Upper lobe of left lung (tissue), 4 donors: ENCODE measurements at regions not wholly inside any gene's neighbourhood (a gene's known extent, or its start where the extent isn't known, plus 50 kb on each side); places are given as distances from the start of the nearest gene placed in this dataset.

Source experiments
- EP300 ChIP-seq, 4 donors: sonication (generic); formaldehyde crosslinking; IDR thresholded peaks; one replicate each; pipeline ENCODE4 v1.5.1; 2017; ENCODE audit warnings: antibody characterized with exemption in 4 of 4, control low read depth in 2 of 4
- POLR2A ChIP-seq, 4 donors: fragments of 450-650 bp; IDR thresholded peaks; one replicate each; pipeline ENCODE4 v1.5.1; 2016 to 2017; ENCODE audit warnings: antibody characterized with exemption in 4 of 4, mild to moderate bottlenecking in 2 of 4
- TF ChIP-seq, protein P1 (sequence below), 6 experiments: fragments of 450-650 bp in 4 of 6; fragments of 200-600 bp in 2 of 6; sonication (generic) in 2 of 6; IDR thresholded peaks; one replicate each; pipeline ENCODE4 v1.5.1; 2016 to 2019; ENCODE audit warnings: antibody characterized with exemption in 6 of 6

- TF ChIP-seq, protein P1, sequence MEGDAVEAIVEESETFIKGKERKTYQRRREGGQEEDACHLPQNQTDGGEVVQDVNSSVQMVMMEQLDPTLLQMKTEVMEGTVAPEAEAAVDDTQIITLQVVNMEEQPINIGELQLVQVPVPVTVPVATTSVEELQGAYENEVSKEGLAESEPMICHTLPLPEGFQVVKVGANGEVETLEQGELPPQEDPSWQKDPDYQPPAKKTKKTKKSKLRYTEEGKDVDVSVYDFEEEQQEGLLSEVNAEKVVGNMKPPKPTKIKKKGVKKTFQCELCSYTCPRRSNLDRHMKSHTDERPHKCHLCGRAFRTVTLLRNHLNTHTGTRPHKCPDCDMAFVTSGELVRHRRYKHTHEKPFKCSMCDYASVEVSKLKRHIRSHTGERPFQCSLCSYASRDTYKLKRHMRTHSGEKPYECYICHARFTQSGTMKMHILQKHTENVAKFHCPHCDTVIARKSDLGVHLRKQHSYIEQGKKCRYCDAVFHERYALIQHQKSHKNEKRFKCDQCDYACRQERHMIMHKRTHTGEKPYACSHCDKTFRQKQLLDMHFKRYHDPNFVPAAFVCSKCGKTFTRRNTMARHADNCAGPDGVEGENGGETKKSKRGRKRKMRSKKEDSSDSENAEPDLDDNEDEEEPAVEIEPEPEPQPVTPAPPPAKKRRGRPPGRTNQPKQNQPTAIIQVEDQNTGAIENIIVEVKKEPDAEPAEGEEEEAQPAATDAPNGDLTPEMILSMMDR (IDR thresholded peaks at IDR 0.05), result no peak
- TF ChIP-seq POLR2A (IDR thresholded peaks at IDR 0.05) (no peak), EP300 (IDR thresholded peaks at IDR 0.05) (no peak)
Observed at GRCh38 chr3:140762746-140763145, 84.9 kb downstream of the TRIM42 start.
